ENCODE measurements at regions not wholly inside any gene's neighbourhood (a gene's known extent, or its start where the extent isn't known, plus 50 kb on each side); places are given as distances from the start of the nearest gene placed in this dataset.

- no peak for DNase-seq (ENCODE audit: extremely low read depth, low read depth)
- H3K4me3 ChIP-seq (replicated peaks; ENCODE audit: low read depth, low read length) = no peak overlapping the region
- TF ChIP-seq CTCF (IDR thresholded peaks at IDR 0.05; ENCODE audit: low read depth, low read length, missing control alignments) = no peak
Measured at GRCh38 chr2:64876137-64876647, 113.0 kb upstream of the SLC1A4 start.

- TF ChIP-seq CTCF (IDR thresholded peaks at IDR 0.05; ENCODE audit: low read depth, low read length, missing control alignments) = no peak
- no peak overlapping the region for H3K4me3 ChIP-seq (replicated peaks; ENCODE audit: low read depth, low read length)
- DNase-seq (ENCODE audit: extremely low read depth, low read depth) = no peak
Measured at GRCh38 chr2:64879745-64880144, 109.5 kb upstream of the SLC1A4 start.

GRCh38 chr2:64880193-64880951 is 108.8 kb upstream of the SLC1A4 start:
- no peak for TF ChIP-seq CTCF (IDR thresholded peaks at IDR 0.05; ENCODE audit: low read depth, low read length, missing control alignments)
- DNase-seq (ENCODE audit: extremely low read depth, low read depth) = no peak
- no peak overlapping the region for H3K4me3 ChIP-seq (replicated peaks; ENCODE audit: low read depth, low read length)

- no peak overlapping the region for H3K4me3 ChIP-seq (replicated peaks; ENCODE audit: low read depth, low read length)
- no peak for TF ChIP-seq CTCF (IDR thresholded peaks at IDR 0.05; ENCODE audit: low read depth, low read length, missing control alignments)
- DNase-seq (ENCODE audit: extremely low read depth, low read depth) = no peak
Measured at GRCh38 chr2:64881037-64881492, 108.1 kb upstream of the SLC1A4 start.

GRCh38 chr2:64887565-64887964 is 101.6 kb upstream of the SLC1A4 start:
- DNase-seq (ENCODE audit: extremely low read depth, low read depth) = no peak
- H3K4me3 ChIP-seq (replicated peaks; ENCODE audit: low read depth, low read length) = no peak overlapping the region
- TF ChIP-seq CTCF (IDR thresholded peaks at IDR 0.05; ENCODE audit: low read depth, low read length, missing control alignments) = no peak

- DNase-seq (ENCODE audit: extremely low read depth, low read depth) = no peak
- no peak overlapping the region for H3K4me3 ChIP-seq (replicated peaks; ENCODE audit: low read depth, low read length)
- TF ChIP-seq CTCF (IDR thresholded peaks at IDR 0.05; ENCODE audit: low read depth, low read length, missing control alignments) = peak; percentile 44
Measured at GRCh38 chr2:64888591-64889309, 100.4 kb upstream of the SLC1A4 start.

Measured in HFF-Myc (cell line).